GM12875 (cell line): ENCODE measurements at regions not wholly inside any gene's neighbourhood (a gene's known extent, or its start where the extent isn't known, plus 50 kb on each side); places are given as distances from the start of the nearest gene placed in this dataset.

Experiments used
- H3K4me3 ChIP-seq: one replicate; pipeline ENCODE4 v1.5.1; 2011; ENCODE audit warnings: low read depth, low read length, control low read depth
- TF ChIP-seq, protein P1 (sequence below): IDR thresholded peaks from 2 replicates; pipeline ENCODE4 v1.5.1; 2011; ENCODE audit warnings: low read depth, mild to moderate bottlenecking, control low read depth, inconsistent platforms, low read length, moderate library complexity, borderline replicate concordance; ENCODE audit not compliant: insufficient read depth

DNA sequence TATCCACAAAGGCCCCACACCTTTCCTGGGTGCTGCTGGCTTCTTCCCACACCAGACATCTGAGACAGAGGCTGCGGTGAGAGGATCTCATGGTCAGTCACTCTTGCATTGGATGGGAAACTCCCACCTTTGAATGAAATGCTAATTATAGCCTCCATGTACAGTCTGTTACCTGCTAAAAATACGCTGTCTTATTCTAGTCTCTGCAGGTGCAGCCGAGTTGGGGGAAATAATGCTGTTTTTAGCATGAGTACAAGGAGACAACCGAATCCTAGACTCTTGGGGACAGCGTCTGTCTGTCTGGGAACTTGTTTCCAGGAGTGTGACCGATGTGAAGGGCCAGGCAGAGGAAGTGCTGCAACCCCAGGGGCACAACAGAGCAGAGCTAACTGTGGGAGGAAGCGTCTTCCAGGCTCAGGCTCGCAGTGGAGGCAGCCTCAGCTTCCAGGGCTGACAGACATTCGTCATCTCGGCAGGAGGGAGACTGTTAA lies 286.2 kb downstream of the PREX1 start:
- no peak overlapping the region for H3K4me3 ChIP-seq

GRCh38 chr20:48538856-48539255 lies 288.9 kb downstream of the PREX1 start:
- TF ChIP-seq, protein P1, sequence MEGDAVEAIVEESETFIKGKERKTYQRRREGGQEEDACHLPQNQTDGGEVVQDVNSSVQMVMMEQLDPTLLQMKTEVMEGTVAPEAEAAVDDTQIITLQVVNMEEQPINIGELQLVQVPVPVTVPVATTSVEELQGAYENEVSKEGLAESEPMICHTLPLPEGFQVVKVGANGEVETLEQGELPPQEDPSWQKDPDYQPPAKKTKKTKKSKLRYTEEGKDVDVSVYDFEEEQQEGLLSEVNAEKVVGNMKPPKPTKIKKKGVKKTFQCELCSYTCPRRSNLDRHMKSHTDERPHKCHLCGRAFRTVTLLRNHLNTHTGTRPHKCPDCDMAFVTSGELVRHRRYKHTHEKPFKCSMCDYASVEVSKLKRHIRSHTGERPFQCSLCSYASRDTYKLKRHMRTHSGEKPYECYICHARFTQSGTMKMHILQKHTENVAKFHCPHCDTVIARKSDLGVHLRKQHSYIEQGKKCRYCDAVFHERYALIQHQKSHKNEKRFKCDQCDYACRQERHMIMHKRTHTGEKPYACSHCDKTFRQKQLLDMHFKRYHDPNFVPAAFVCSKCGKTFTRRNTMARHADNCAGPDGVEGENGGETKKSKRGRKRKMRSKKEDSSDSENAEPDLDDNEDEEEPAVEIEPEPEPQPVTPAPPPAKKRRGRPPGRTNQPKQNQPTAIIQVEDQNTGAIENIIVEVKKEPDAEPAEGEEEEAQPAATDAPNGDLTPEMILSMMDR: no peak

More for the DNA sequence above, 286.2 kb downstream of the PREX1 start:
- TF ChIP-seq, protein P1: no peak

DNA sequence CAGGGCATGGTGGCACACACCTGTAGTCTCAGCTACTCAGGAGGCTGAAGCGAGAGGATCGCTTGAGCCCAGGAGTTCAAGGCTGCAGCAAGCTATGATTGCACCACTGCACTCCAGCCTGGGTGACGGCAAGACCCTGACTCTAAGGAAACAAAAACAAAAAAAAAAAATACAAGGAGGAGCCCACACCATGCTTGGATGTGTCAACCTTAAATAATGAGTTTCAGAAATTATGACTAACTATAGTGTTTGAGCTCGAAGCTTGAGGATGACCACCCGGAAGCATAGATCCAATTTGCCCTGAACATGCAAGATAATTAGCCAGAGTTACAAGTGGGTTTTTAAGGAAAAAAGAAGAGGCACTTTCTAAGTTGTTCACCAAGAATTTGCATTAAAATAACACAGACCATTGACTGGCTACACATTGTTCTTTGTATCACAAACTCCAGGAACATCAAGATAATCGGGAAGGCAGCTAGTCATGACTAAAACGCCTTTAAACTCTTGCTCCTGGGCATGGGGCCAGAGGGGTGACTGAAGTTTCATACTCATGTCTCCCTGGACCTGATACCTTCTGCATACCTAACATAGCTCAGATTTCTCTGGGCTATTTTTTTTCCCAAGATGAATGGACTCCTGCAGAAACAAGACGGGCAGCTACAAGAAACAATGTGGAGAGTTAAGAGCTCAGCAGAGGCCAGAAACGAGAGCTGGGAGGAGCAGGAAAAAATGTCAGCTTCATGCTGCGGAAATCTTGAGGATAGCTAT lies 289.6 kb downstream of the PREX1 start:
- H3K4me3 ChIP-seq: no peak overlapping the region
- TF ChIP-seq, protein P1: no peak

More at GRCh38 chr20:48538856-48539255, 288.9 kb downstream of the PREX1 start:
- H3K4me3 ChIP-seq: no peak overlapping the region

GRCh38 chr20:48536206-48536605 lies 291.6 kb downstream of the PREX1 start:
- H3K4me3 ChIP-seq: no peak overlapping the region
- TF ChIP-seq, protein P1: no peak

DNA sequence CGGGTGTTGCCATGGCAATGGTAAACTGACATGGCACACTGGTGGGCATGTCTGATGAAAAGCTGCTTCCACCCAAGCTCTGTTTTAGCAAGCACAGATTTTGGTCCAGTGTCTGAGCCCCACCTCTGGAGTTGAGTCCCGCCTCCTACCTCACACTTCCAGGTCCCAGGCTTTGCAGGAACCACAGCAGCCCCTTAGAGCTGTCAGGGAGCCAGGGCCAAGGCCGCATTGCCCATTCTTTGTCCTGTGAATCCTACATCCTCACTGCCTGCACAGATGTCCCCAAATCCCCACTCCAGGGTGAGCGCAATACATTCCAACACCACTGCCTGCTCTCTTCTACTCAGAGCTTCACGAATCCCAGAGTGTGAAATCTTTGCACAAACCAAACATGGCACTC lies 292.2 kb downstream of the PREX1 start:
- TF ChIP-seq, protein P1: no peak
- no peak overlapping the region for H3K4me3 ChIP-seq

- H3K4me3 ChIP-seq: no peak overlapping the region
- TF ChIP-seq, protein P1: no peak
Observed at GRCh38 chr20:48532028-48532427, 295.8 kb downstream of the PREX1 start.

- TF ChIP-seq, protein P1: no peak
- H3K4me3 ChIP-seq: no peak overlapping the region
Observed at GRCh38 chr20:48531505-48531904, 296.3 kb downstream of the PREX1 start.
